ENCODE measurements at regions not wholly inside any gene's neighbourhood (a gene's known extent, or its start where the extent isn't known, plus 50 kb on each side); places are given as distances from the start of the nearest gene placed in this dataset.

GRCh38 chr13:106683179-106683578 is 115.2 kb upstream of the ARGLU1 start:
- no peak for TF ChIP-seq EZH2 (IDR thresholded peaks at IDR 0.05)
- no peak for TF ChIP-seq POLR2AphosphoS5 (IDR thresholded peaks at IDR 0.05; ENCODE audit: borderline replicate concordance, low read depth, low read length)
- TF ChIP-seq FOXP2 (optimal IDR thresholded peaks at IDR 0.05; ENCODE audit: control extremely low read depth, extremely low read length, insufficient read depth), result no peak

Measured in SK-N-MC (cell line).